ENCODE measurements at regions not wholly inside any gene's neighbourhood (a gene's known extent, or its start where the extent isn't known, plus 50 kb on each side); places are given as distances from the start of the nearest gene placed in this dataset.
A peak's percentile ranks its signal among the peaks of the same experiment; 100 is the strongest.

DNA sequence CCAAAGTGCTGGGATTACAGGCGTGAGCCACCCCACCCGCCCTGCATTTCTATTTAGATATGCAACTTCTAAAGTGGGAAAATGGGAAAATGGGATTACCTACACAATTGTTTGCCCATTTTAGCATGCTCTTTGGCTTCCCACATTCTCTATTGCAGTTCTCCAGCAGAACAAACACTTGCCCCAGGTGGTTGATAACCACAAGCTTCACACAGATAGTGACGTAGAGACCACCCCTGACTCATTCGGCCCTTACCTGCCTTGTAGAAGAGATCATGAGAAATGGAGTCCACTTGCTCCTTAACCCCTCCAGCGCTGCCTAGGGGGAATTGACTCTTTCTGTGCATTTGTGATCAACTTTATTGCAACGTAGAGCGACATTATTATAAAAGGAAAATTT lies 83.2 kb upstream of the RAP2B start:
- DNase-seq, result no peak

DNA sequence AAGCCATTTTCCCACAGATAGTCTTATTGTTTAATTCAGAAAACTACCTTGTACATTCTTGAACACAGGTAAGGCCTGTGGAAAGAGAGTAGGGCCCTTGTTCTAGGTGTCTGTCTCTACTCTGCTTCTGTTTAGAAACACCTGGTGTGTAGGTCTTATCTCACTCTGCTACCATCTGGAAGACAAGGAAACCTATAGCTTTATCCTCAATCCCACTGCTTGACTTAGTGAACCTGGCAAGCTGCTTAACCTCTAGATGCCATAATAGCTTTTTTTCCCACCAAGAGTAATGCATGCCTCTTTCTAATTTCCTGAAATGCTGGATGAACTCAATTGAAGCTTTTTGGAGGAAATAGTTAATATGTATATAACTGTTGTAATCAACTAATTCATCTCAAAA lies 82.6 kb upstream of the RAP2B start:
- no peak for DNase-seq

DNA sequence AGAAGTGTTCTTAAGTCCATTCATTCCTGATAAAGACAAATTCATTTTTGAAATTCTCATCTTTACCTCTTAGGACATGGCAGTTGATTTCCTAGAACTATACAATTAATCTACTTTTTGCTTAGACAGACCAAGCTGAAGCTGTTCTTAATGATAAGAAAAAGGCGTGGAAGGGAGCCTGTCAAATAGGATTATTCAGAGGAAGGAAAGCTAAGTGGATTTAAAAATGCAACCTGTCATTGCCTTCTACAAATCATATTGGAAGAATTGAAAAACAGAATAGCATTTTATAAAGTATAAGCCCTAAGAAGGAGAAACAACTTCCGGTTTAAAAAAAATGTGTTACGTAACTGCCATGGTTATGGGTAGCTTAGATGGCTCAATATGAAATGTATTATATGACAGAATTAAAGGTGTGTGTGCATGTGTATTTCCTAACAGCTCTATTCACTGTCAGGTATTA lies 81.2 kb upstream of the RAP2B start:
- DNase-seq, result peak; percentile 94

DNA sequence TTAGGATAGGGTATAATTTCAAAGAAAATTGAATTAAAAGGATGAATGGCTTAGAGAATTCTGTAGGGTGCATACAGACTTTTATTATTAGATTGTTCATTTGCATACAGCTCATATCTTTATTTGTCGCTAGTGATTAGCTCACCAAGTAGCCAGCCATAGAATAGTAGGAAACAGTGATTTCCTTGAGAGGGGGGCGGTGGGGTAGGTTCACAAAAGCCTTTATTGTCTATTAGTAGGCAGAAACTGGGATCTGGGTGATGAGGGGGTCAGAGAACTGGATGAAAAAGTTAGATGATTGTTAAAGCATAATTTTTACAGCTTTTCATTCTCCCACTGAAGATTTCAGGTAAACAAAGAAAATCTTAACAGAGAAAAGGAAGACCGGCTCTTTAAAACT lies 77.6 kb upstream of the RAP2B start:
- no peak for DNase-seq

DNA sequence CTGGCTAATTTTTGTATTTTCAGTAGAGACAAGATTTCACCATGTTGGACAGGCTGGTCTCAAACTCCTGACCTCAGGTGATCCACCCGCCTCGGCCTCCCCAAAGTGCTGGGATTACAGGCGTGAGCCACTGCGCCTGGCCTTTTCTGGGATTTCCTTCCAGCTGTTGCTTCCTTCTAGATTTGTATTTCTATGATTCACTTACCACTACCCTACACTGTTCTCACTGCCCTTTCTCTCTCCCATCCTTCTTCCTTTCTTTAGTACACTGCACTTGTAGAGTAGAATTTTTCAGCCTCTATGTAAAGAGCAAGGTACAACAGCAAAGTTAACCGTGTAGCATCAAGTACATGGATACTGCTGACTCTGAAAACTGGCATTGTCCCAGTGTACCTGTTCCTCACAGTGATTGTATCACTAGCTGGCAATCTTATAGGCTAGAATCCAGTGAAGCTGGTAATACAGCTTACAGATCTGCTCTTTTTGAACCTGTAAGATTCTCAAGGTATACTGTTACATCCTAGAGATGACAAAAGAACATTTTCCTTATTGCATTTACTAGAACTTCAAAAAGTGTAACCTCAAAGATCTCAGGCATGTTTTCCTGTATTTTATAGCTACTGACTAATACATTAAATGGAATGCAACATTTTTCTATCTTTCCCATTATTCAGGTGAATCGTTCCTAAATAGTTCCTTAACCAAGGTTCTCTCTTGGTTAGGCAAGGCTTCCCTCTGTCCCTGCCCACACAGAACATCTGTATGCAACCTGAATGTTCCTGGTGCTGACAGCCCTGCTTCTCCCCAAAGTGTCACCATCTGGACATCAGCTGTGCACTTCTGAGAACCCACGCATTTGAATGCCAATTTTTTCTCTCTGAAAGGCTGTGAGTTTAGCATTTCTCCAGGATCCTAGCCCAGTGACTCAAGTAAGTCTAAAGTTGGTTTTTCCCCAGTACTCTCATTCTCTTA lies 74.1 kb upstream of the RAP2B start:
- DNase-seq, result no peak

DNA sequence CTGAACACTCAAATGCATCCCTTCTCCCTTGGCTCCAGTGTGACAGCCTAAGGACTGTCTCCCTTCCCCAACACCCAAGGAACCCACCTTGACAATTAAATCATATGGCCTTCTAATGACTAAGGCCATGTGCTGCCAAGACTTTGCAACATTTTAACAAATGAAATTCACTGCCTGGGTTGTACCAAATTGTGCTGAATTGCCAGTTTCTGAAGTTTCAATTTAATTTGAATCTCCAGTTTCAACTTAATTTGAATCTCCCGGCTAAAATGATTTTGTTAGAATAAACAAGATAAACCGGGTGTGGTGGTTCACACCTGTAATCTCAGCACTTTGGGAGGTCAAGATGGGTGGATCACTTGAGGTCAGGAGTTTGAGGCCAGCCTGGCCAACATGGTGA lies 72.4 kb upstream of the RAP2B start:
- no peak for DNase-seq

DNA sequence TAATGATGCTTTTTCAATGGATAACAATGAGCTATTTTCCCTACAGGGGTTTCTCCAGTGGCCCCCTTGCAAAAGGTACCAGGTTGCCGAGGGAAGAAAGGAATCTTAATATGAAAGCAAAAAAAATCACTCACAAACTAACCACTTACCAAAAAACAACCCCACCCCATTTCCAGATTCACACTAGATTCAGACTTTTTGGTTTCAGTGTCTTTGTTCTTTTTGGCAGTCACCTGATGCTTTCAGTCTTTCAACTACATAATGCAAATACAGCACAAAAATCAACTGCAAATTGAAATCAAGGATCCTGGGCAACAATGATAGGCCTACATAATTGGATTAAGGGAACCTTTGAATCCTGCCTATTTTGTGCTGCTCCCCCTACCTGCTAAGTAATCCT lies 71.1 kb upstream of the RAP2B start:
- no peak for DNase-seq

DNA sequence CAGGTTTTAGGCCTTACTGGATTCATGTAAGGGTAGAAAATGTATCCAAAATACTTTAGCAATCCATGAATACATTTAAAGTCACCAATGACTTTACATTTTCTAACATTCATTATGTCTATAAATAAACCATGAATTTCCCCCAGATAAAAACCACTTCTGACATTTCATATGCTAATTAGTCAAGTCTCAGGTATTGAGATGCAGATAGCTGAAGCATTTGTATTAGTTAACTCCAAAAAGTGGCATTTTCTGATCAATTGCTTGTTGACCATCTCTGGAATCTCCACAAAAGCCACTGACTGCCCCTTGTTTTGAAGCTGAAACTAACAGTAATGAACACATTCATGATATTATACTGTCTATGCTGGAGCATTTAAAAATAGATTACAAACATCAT lies 68.4 kb upstream of the RAP2B start:
- no peak for DNase-seq

DNA sequence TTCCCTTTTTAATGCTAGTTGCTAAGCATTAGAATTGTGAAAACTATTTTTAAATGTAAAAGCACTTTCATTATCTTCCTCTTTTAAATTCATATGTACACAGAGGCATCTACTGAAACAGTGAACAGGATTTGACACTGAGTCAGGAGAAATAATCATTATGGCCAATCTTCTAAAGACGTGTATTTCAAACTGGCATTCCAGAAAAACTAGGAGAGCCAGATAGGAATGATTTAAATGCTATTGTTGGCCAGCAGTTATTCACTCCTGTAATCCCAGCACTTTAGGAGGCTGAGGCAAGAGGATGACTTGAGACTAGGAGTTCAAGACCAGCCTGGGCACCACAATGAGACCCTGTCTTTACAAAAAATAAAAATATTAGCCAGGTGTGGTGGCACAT lies 67.6 kb upstream of the RAP2B start:
- DNase-seq, result no peak

DNA sequence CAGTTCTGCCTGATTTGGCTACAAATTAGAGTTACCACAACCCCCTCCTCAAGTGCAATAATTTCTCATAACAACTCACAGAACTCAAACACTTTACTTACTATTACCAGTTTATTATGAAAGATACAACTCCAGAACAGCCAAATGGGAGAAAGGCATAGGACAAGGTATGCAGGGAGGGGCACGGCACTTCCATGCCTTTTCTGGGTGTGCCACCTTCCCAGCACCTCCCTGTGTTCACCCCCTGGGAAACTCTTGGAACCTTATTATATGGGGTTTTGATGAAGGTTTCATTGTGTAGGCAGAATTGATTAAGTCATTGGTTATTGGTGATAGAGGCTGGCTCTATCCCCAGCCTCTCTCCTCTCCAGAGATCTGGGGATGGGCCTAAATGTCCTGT lies 66.6 kb upstream of the RAP2B start:
- no peak for DNase-seq

DNA sequence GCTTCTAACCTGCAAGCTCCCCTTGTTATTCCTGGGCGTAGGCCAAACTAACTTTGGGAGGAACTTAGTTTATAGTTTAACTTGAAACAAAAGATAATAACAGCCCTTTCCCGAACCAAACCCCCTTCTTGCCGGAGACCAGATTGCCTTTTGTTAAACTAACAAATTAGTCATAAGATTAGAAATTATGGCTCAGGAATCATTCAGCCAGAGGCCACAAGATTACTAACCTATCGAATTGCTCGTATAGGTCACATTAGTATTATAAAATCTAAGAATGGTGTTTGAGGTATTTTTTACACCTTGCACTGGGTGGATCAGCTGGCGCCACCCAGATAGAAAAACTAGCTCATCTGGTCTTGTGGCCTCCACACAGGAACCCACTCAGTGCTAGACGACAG lies 65.3 kb upstream of the RAP2B start:
- no peak for DNase-seq

DNA sequence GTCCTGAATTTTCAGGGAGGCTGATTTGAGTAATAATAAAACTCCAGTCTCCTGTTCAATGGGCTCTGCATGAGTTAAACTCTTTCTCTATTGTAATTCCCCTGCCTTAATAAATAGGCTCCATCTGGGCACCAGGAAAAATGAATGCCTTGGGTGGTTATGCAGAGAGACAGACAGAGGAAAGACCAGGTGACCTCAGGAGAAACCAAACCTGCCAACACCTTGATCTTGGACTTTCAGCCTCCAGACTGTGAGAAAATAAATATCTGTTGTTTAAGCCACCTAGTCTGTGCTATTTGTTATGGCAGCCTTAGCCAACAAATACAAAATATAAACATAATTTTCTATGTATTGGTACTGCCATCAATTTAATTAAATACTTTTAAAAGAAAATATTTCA lies 64.8 kb upstream of the RAP2B start:
- no peak for DNase-seq

DNA sequence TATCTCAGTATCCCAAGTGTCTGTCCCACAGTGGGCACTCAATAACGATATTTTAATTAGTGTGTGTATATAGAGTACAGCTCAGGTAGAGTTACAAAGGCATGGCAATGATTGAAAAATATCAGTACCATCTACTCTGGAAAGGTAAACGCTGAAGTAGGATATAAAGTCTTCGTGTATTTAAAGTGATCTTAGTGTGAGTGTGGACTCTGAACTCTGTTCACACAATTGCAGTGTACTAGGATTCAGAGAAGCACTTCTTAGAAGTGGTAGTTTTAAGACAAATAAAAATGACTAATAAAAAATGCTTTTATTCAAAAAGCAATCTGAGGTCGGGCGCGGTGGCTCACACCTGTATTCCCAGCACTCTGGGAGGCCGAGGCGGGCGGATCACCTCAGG lies 62.9 kb upstream of the RAP2B start:
- no peak for DNase-seq

DNA sequence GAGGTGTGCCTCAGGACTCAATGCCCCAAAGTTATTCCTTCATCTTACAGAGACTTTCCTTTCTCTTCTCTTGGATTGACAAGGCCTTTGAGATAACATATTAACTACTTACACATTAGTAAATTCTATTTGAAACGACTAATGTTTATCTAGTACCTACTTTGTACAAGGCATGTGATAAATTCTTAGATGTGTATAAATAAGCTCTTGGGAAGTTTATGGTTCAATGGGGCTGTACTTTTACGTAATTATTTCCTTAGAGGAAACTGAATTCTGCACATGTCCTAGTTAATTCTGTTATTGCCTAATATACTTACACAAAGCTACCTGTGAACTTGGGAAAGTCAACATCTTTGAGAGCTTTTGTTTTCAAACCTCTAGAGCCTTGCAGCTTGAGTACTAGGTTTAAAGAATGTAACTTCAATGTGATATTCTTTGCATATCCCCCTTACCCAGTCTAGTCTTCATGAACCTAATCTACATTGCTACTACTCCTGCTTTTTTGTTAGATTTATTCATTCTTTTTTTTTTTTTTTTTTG lies 58.5 kb upstream of the RAP2B start:
- DNase-seq, result no peak

DNA sequence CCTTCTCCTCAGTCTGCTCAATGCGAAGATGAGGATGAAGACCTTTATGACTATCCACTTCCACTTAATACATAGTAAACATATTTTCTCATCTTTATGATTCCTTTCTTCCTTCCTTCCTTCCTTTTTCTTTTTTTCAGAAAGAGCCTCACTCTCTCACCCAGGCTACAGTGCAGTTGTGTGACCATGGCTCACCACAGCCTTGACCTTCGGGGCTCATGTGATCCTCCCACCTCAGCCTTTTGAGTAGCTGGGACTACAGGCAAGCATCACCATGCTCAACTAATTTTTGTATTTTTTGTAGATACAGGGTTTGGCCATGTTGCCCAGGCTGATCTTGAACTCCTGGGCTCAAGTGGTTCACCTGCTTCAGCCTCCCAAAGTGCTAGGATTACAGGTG lies 52.0 kb upstream of the RAP2B start:
- DNase-seq, result no peak

DNA sequence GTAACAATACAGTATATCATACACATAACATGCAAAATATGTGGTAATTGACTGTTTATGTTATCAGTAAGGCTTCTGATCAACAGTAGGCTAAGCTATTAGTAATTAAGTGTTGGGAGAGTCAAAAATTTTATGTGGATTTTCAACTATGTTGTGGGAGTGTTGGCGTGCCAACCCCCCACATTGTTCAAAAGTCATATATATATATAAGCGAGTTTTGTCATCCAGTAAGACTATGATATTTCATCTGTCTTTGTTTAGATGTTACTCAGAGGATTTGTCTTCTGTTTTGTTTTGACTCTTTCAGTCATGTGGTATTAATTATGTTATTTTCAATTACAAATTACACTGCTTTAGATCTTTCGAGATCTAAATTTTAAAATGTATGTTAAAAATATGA lies 51.0 kb upstream of the RAP2B start:
- DNase-seq, result no peak

Data from hematopoietic multipotent progenitor cell treated with erythropoietin and hydrocortisone succinate and interleukin-3 and kit ligand, for 4 days (in vitro differentiated cells).